GM23338 (cell line): ENCODE measurements at regions not wholly inside any gene's neighbourhood (a gene's known extent, or its start where the extent isn't known, plus 50 kb on each side); places are given as distances from the start of the nearest gene placed in this dataset.

ENCODE experiments used
- ATAC-seq: fragments of 200-7000 bp; cut with Tn5 transposase; 3 replicates; pipeline ENCODE4 v1.9.1; 2020
- DNase-seq: peaks from one replicate; pipeline ENCODE4 v3.0.0-alpha.2; 2015; ENCODE audit warnings: low spot score
- H2AFZ ChIP-seq: fragments of 200-600 bp; sonication (generic); 2 replicates; pipeline ENCODE4 v1.8.0; 2016; ENCODE audit warnings: antibody characterized with exemption, mild to moderate bottlenecking, moderate library complexity
- H3F3A ChIP-seq: fragments of 200-600 bp; sonication (generic); replicated peaks from 2 replicates; pipeline ENCODE4 v1.8.0; 2017; ENCODE audit warnings: antibody characterized with exemption, mixed run types, low read depth
- H3K27ac ChIP-seq: fragments of 200-600 bp; sonication (generic); 2 replicates; pipeline ENCODE4 v1.6.1; 2016; ENCODE audit warnings: low read depth
- H3K27me3 ChIP-seq: fragments of 200-600 bp; sonication (generic); 2 replicates; pipeline ENCODE4 v1.8.0; 2016; ENCODE audit warnings: mild to moderate bottlenecking, mixed run types, moderate library complexity; ENCODE audit not compliant: insufficient read depth
- H3K36me3 ChIP-seq: fragments of 200-600 bp; sonication (generic); 2 replicates; pipeline ENCODE4 v1.8.0; 2016; ENCODE audit warnings: mild to moderate bottlenecking; ENCODE audit not compliant: insufficient read depth
- H3K4me1 ChIP-seq: fragments of 200-600 bp; sonication (generic); 2 replicates; pipeline ENCODE4 v1.8.0; 2016; ENCODE audit warnings: mild to moderate bottlenecking, moderate library complexity; ENCODE audit not compliant: insufficient read depth
- H3K4me2 ChIP-seq: fragments of 200-600 bp; sonication (generic); 2 replicates; pipeline ENCODE4 v1.7.1; 2017; ENCODE audit warnings: mixed run types
- H3K4me3 ChIP-seq: fragments of 200-600 bp; sonication (generic); 2 replicates; pipeline ENCODE4 v1.6.1; 2016; ENCODE audit warnings: mixed run types
- H3K79me2 ChIP-seq: fragments of 200-600 bp; sonication (generic); replicated peaks from 2 replicates; pipeline ENCODE4 v1.8.0; 2017; ENCODE audit warnings: mild to moderate bottlenecking; ENCODE audit not compliant: insufficient read depth
- H3K9me2 ChIP-seq: fragments of 200-600 bp; sonication (generic); 2 replicates; pipeline ENCODE4 v1.8.0; 2017; ENCODE audit not compliant: insufficient read depth
- H4K20me1 ChIP-seq: fragments of 200-600 bp; sonication (generic); replicated peaks from 2 replicates; pipeline ENCODE4 v1.8.0; 2017; ENCODE audit warnings: mild to moderate bottlenecking; ENCODE audit not compliant: insufficient read depth
- H3K27ac Mint-ChIP-seq: 2 replicates; pipeline ENCODE4 v1.8.0; 2020; ENCODE audit warnings: inconsistent platforms, mild to moderate bottlenecking, moderate library complexity, mixed read lengths
- H3K27me3 Mint-ChIP-seq: 3 replicates; pipeline ENCODE4 v1.8.0; 2022; ENCODE audit warnings: low read depth, mild to moderate bottlenecking, moderate library complexity, mixed read lengths, inconsistent platforms; ENCODE audit not compliant: insufficient read depth, poor library complexity
- H3K36me3 Mint-ChIP-seq: 3 replicates; pipeline ENCODE4 v1.8.0; 2021; ENCODE audit warnings: low read depth, mild to moderate bottlenecking, inconsistent platforms, moderate library complexity, mixed read lengths
- H3K4me1 Mint-ChIP-seq: 3 replicates; pipeline ENCODE4 v1.8.0; 2020; ENCODE audit warnings: mild to moderate bottlenecking, inconsistent platforms, mixed read lengths
- H3K4me3 Mint-ChIP-seq: 3 replicates; pipeline ENCODE4 v1.8.0; 2021; ENCODE audit warnings: moderate library complexity, mild to moderate bottlenecking, inconsistent platforms, mixed read lengths
- H3K9me3 Mint-ChIP-seq: 3 replicates; pipeline ENCODE4 v1.8.0; 2020; ENCODE audit warnings: moderate library complexity, mild to moderate bottlenecking, inconsistent platforms, mixed read lengths
- CREB1 ChIP-seq: fragments of 250-450 bp; sonication (Bioruptor Pico); IDR thresholded peaks from 2 replicates; pipeline ENCODE4 v1.5.0; 2020; ENCODE audit warnings: low read depth, mild to moderate bottlenecking, moderate library complexity
- EZH2 ChIP-seq: fragments of 200-600 bp; sonication (generic); IDR thresholded peaks from one replicate; pipeline ENCODE4 v1.8.0; 2017; ENCODE audit warnings: antibody characterized with exemption, mild to moderate bottlenecking, low read depth; ENCODE audit not compliant: unreplicated experiment
- EZH2phosphoT487 ChIP-seq: fragments of 200-600 bp; sonication (generic); IDR thresholded peaks from one replicate; pipeline ENCODE4 v1.8.1; 2018; ENCODE audit warnings: antibody characterized with exemption; ENCODE audit not compliant: unreplicated experiment
- JUNB ChIP-seq: IDR thresholded peaks from one replicate; pipeline ENCODE4 v1.6.1; 2016; ENCODE audit warnings: antibody characterized with exemption; ENCODE audit not compliant: unreplicated experiment
- NANOG ChIP-seq: IDR thresholded peaks from 2 replicates; pipeline ENCODE4 v1.6.1; 2016; ENCODE audit warnings: antibody characterized with exemption, borderline replicate concordance
- POLR2AphosphoS5 ChIP-seq: IDR thresholded peaks from 2 replicates; pipeline ENCODE4 v1.6.1; 2016; ENCODE audit warnings: antibody characterized with exemption, low read depth
- STAT1 ChIP-seq: IDR thresholded peaks from one replicate; pipeline ENCODE4 v1.6.1; 2016; ENCODE audit warnings: antibody characterized with exemption; ENCODE audit not compliant: unreplicated experiment
- ZNF114 ChIP-seq: fragments of 250-450 bp; sonication (Bioruptor Pico); IDR thresholded peaks from 2 replicates; pipeline ENCODE4 v1.5.0; 2020; ENCODE audit warnings: mild to moderate bottlenecking, moderate library complexity
- ZNF331 ChIP-seq: fragments of 250-450 bp; sonication (Bioruptor Pico); IDR thresholded peaks from 2 replicates; pipeline ENCODE4 v1.5.0; 2020; ENCODE audit warnings: low read depth, mild to moderate bottlenecking, moderate library complexity
- TF ChIP-seq, protein P1 (sequence below): fragments of 250-450 bp; sonication (Bioruptor Pico); IDR thresholded peaks from 2 replicates; pipeline ENCODE4 v1.5.0; 2020; ENCODE audit warnings: mild to moderate bottlenecking, moderate library complexity
- TF ChIP-seq, protein P2 (sequence below): IDR thresholded peaks from one replicate; pipeline ENCODE4 v1.6.1; 2018; ENCODE audit warnings: antibody characterized with exemption; ENCODE audit not compliant: unreplicated experiment

DNA sequence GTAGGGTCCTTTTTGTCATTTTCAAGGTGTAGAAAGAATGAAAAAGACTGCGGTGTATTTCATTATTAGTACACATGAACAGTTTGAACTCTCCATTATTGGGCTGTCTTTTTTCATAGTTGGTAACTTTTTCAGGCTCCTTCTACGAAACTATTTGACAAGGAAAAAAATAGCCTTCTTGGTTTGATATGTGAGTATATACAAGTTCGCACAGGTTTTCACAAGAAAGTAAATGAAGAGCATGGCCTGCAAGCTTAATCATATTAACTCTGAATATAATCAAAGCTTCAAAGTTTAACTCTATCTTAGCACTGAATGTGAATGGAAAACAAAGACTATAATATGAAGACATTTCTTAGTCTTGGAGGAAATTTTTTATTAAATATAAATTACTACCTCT is 290.0 kb upstream of the ADGRL2 start:
- peaks cover 69% of the 10 kb centered on the region for H3K4me1 ChIP-seq
- no peak for ATAC-seq

DNA sequence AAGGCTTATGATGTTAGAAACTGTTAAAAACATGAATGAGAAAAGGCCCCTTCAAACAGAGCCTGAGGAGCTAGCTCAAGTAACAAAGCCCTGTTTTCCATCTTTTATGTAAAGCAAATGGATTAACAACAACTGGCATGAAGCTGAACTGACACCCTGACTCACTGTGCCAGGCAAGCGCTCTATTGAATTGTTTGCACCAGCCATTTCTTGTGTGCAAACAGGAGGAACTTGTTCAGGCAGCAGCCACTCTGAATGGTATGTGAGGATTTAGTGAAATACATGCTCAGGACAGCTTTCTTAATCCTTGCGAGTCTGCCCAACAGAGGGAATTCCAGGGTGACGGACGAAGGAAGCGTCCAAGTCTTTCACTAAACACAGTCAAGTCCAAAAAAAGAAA is 291.1 kb upstream of the ADGRL2 start:
- H3K9me3 Mint-ChIP-seq = peaks cover 6% of the 10 kb centered on the region; the same call in 2 of the 3 replicates
- Histone ChIP-seq H3K27me3 (no peaks in the 10 kb centered on the region), H2AFZ (no peak overlapping the region; the same call in 1 of the 2 replicates), H4K20me1 (no peaks in the 10 kb centered on the region), H3F3A (no peaks in the 10 kb centered on the region), H3K9me2 (peaks cover 2% of the 10 kb centered on the region; the same call in 1 of the 2 replicates), H3K4me1 (peaks cover 69% of the 10 kb centered on the region), H3K36me3 (no peaks in the 10 kb centered on the region), H3K4me3 (no peak overlapping the region), H3K27ac (no peak overlapping the region), H3K4me2 (peak overlapping the region; percentile 15), H3K79me2 (no peaks in the 10 kb centered on the region)
- peak overlapping the region; percentile 67; the same call in 1 of the 2 replicates for H3K27ac Mint-ChIP-seq
- ATAC-seq (peak; percentile 60), DNase-seq (peak; percentile 37)
- peaks cover 62% of the 10 kb centered on the region for H3K4me1 Mint-ChIP-seq
- peaks cover 6% of the 10 kb centered on the region; the same call in 2 of the 3 replicates for H3K36me3 Mint-ChIP-seq
- H3K4me3 Mint-ChIP-seq = no peak overlapping the region
- H3K27me3 Mint-ChIP-seq = no peaks in the 10 kb centered on the region
- no peak for TF ChIP-seq NANOG
- TF ChIP-seq POLR2AphosphoS5 = no peak
- TF ChIP-seq, protein P1, sequence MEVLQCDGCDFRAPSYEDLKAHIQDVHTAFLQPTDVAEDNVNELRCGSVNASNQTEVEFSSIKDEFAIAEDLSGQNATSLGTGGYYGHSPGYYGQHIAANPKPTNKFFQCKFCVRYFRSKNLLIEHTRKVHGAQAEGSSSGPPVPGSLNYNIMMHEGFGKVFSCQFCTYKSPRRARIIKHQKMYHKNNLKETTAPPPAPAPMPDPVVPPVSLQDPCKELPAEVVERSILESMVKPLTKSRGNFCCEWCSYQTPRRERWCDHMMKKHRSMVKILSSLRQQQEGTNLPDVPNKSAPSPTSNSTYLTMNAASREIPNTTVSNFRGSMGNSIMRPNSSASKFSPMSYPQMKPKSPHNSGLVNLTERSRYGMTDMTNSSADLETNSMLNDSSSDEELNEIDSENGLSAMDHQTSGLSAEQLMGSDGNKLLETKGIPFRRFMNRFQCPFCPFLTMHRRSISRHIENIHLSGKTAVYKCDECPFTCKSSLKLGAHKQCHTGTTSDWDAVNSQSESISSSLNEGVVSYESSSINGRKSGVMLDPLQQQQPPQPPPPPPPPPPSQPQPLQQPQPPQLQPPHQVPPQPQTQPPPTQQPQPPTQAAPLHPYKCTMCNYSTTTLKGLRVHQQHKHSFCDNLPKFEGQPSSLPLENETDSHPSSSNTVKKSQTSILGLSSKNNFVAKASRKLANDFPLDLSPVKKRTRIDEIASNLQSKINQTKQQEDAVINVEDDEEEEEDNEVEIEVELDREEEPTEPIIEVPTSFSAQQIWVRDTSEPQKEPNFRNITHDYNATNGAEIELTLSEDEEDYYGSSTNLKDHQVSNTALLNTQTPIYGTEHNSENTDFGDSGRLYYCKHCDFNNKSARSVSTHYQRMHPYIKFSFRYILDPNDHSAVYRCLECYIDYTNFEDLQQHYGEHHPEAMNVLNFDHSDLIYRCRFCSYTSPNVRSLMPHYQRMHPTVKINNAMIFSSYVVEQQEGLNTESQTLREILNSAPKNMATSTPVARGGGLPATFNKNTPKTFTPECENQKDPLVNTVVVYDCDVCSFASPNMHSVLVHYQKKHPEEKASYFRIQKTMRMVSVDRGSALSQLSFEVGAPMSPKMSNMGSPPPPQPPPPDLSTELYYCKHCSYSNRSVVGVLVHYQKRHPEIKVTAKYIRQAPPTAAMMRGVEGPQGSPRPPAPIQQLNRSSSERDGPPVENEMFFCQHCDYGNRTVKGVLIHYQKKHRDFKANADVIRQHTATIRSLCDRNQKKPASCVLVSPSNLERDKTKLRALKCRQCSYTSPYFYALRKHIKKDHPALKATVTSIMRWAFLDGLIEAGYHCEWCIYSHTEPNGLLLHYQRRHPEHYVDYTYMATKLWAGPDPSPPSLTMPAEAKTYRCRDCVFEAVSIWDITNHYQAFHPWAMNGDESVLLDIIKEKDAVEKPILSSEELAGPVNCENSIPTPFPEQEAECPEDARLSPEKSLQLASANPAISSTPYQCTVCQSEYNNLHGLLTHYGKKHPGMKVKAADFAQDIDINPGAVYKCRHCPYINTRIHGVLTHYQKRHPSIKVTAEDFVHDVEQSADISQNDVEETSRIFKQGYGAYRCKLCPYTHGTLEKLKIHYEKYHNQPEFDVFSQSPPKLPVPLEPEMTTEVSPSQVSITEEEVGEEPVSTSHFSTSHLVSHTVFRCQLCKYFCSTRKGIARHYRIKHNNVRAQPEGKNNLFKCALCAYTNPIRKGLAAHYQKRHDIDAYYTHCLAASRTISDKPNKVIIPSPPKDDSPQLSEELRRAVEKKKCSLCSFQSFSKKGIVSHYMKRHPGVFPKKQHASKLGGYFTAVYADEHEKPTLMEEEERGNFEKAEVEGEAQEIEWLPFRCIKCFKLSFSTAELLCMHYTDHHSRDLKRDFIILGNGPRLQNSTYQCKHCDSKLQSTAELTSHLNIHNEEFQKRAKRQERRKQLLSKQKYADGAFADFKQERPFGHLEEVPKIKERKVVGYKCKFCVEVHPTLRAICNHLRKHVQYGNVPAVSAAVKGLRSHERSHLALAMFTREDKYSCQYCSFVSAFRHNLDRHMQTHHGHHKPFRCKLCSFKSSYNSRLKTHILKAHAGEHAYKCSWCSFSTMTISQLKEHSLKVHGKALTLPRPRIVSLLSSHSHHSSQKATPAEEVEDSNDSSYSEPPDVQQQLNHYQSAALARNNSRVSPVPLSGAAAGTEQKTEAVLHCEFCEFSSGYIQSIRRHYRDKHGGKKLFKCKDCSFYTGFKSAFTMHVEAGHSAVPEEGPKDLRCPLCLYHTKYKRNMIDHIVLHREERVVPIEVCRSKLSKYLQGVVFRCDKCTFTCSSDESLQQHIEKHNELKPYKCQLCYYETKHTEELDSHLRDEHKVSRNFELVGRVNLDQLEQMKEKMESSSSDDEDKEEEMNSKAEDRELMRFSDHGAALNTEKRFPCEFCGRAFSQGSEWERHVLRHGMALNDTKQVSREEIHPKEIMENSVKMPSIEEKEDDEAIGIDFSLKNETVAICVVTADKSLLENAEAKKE (CRISPR knock-in tag) = no peak
- TF ChIP-seq ZNF331 = no peak
- TF ChIP-seq CREB1 (CRISPR knock-in tag) = no peak
- TF ChIP-seq STAT1 = no peak
- no peak for TF ChIP-seq EZH2phosphoT487
- no peak for TF ChIP-seq EZH2

More for the DNA sequence above, 290.0 kb upstream of the ADGRL2 start:
- Histone ChIP-seq H3K9me2 (peaks cover 2% of the 10 kb centered on the region; the same call in 1 of the 2 replicates), H3F3A (no peaks in the 10 kb centered on the region), H3K36me3 (no peaks in the 10 kb centered on the region), H3K27me3 (no peaks in the 10 kb centered on the region), H3K4me2 (no peak overlapping the region), H2AFZ (no peak overlapping the region), H3K4me3 (no peak overlapping the region), H4K20me1 (no peaks in the 10 kb centered on the region), H3K27ac (no peak overlapping the region), H3K79me2 (no peaks in the 10 kb centered on the region)
- Mint-ChIP-seq H3K4me3 (no peak overlapping the region), H3K4me1 (peaks cover 61% of the 10 kb centered on the region), H3K27me3 (no peaks in the 10 kb centered on the region), H3K9me3 (peaks cover 1% of the 10 kb centered on the region; the same call in 1 of the 3 replicates), H3K27ac (no peak overlapping the region), H3K36me3 (peaks cover 3% of the 10 kb centered on the region; the same call in 2 of the 3 replicates)
- TF ChIP-seq ZNF114 (CRISPR knock-in tag) = no peak
- no peak for TF ChIP-seq JUNB
- no peak for TF ChIP-seq STAT1
- TF ChIP-seq CREB1 (CRISPR knock-in tag) = no peak
- TF ChIP-seq, protein P2, sequence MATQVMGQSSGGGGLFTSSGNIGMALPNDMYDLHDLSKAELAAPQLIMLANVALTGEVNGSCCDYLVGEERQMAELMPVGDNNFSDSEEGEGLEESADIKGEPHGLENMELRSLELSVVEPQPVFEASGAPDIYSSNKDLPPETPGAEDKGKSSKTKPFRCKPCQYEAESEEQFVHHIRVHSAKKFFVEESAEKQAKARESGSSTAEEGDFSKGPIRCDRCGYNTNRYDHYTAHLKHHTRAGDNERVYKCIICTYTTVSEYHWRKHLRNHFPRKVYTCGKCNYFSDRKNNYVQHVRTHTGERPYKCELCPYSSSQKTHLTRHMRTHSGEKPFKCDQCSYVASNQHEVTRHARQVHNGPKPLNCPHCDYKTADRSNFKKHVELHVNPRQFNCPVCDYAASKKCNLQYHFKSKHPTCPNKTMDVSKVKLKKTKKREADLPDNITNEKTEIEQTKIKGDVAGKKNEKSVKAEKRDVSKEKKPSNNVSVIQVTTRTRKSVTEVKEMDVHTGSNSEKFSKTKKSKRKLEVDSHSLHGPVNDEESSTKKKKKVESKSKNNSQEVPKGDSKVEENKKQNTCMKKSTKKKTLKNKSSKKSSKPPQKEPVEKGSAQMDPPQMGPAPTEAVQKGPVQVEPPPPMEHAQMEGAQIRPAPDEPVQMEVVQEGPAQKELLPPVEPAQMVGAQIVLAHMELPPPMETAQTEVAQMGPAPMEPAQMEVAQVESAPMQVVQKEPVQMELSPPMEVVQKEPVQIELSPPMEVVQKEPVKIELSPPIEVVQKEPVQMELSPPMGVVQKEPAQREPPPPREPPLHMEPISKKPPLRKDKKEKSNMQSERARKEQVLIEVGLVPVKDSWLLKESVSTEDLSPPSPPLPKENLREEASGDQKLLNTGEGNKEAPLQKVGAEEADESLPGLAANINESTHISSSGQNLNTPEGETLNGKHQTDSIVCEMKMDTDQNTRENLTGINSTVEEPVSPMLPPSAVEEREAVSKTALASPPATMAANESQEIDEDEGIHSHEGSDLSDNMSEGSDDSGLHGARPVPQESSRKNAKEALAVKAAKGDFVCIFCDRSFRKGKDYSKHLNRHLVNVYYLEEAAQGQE = no peak
- no peak for TF ChIP-seq ZNF331
- no peak for DNase-seq
